ENCODE measurements at regions not wholly inside any gene's neighbourhood (a gene's known extent, or its start where the extent isn't known, plus 50 kb on each side); places are given as distances from the start of the nearest gene placed in this dataset.
A peak's percentile ranks its signal among the peaks of the same experiment; 100 is the strongest.

DNA sequence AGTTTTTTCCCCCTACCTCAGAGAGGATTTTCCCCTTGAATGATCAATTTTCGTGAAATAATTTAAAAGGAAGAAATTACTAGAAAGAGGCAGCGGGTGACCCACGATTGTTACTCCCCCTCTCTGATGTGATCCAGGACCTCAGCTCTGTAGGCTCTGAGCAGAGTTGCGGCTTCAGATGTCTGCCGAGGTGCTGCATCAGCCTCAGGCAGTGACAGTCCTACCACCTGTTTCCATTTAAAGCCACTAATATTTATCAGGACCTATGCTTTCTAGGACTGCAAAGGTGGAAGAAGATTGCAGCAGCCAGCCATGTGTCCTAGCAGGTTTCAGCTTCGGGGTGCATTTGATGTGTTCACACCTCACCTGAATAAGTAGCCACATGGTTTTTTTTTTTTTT, 294.8 kb upstream of the C2CD4B start:
- no peak overlapping the region for H3K27ac ChIP-seq (ENCODE audit: low read length)
- no peaks in the 10 kb centered on the region for H3K27me3 ChIP-seq (ENCODE audit: low read depth, low read length)
- H3K36me3 ChIP-seq (ENCODE audit: control insufficient read depth in 1 of 2, insufficient read depth in 2 of 2, low read length in 2 of 2), result no peaks in the 10 kb centered on the region
- H3K9me3 ChIP-seq (ENCODE audit: control insufficient read depth in 1 of 2, low read length in 2 of 2), result no peaks in the 10 kb centered on the region
- peaks cover 0 to 4% of the 10 kb centered on the region in 2 donors for H3K4me1 ChIP-seq (ENCODE audit: control insufficient read depth in 1 of 2, insufficient read depth in 2 of 2, low read length in 2 of 2)
- H3K4me3 ChIP-seq (ENCODE audit: low read depth in 1 of 2, low read length in 2 of 2), result no peak overlapping the region

DNA sequence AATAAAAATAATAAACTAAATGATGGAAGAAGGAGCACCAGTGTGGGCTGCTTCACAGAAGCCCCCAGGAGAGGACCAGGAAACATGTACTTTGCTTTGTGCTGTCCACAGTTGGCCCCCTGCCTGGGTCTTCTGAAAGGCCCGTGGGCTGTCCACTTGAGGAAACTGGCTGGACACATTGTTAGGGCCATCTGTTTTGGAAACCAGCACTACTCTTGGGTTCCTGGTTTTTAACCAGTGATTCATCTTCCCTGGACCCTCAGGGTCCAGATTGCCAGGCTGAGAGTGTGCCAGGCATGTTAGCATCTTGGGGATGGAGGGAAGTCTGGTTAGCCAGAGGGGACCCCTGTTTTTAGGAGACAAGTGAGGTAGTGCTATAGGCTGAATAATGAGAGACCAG, 297.2 kb upstream of the C2CD4B start:
- no peaks in the 10 kb centered on the region for H3K9me3 ChIP-seq (ENCODE audit: control insufficient read depth in 1 of 2, low read length in 2 of 2)
- no peaks in the 10 kb centered on the region for H3K36me3 ChIP-seq (ENCODE audit: control insufficient read depth in 1 of 2, insufficient read depth in 2 of 2, low read length in 2 of 2)
- no peak overlapping the region for H3K27ac ChIP-seq (ENCODE audit: low read length)
- no peaks in the 10 kb centered on the region for H3K27me3 ChIP-seq (ENCODE audit: low read depth, low read length)
- H3K4me3 ChIP-seq (ENCODE audit: low read depth in 1 of 2, low read length in 2 of 2), result no peak overlapping the region
- H3K4me1 ChIP-seq (ENCODE audit: control insufficient read depth in 1 of 2, insufficient read depth in 2 of 2, low read length in 2 of 2), result no peaks in the 10 kb centered on the region

DNA sequence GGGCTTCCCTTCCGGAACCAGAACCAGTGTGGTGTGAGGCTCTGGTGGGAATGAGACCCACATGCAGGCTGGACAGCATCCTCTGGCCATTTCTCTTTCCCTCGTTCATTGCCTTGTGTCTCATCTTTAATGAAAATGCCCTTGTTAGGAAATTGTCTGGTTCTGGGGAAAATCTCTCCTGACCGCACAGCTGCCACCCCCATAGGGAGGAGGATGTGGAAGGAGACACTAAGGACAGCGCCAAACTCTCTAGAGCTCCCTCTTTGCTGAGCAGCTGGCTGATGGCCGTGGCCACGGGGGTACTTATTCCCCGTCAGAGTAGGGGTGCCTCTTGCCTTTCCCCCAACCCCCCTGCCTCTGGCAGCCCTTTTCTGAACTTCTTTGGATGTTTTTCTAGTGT, 297.6 kb upstream of the C2CD4B start:
- no peaks in the 10 kb centered on the region for H3K4me1 ChIP-seq (ENCODE audit: control insufficient read depth in 1 of 2, insufficient read depth in 2 of 2, low read length in 2 of 2)
- H3K36me3 ChIP-seq (ENCODE audit: control insufficient read depth in 1 of 2, insufficient read depth in 2 of 2, low read length in 2 of 2), result no peaks in the 10 kb centered on the region
- no peak overlapping the region for H3K27ac ChIP-seq (ENCODE audit: low read length)
- no peaks in the 10 kb centered on the region for H3K9me3 ChIP-seq (ENCODE audit: control insufficient read depth in 1 of 2, low read length in 2 of 2)
- no peak overlapping the region for H3K4me3 ChIP-seq (ENCODE audit: low read depth in 1 of 2, low read length in 2 of 2)
- H3K27me3 ChIP-seq (ENCODE audit: low read depth, low read length), result no peaks in the 10 kb centered on the region

DNA sequence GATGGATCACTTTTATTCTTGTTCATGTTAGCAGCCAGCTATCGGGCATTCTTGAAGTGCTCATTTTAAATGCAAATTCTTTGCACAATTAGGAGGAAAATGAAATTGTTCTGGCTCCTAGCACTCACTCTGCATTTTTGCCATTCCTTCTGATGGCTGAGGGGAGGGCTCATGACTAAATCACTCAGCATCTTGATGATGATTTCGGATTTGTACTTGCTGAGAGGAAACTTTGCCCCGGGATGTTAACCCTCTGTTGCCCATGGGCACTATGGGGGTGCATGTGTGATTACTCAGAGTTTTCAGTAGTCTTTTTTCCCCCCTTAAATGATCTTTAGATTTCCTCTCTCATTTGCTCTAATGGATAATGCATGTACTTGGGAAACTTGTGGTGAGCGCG, 299.6 kb upstream of the C2CD4B start:
- no peaks in the 10 kb centered on the region for H3K9me3 ChIP-seq (ENCODE audit: control insufficient read depth in 1 of 2, low read length in 2 of 2)
- no peaks in the 10 kb centered on the region for H3K36me3 ChIP-seq (ENCODE audit: control insufficient read depth in 1 of 2, insufficient read depth in 2 of 2, low read length in 2 of 2)
- no peaks in the 10 kb centered on the region for H3K27me3 ChIP-seq (ENCODE audit: low read depth, low read length)
- no peak overlapping the region for H3K27ac ChIP-seq (ENCODE audit: low read length)
- H3K4me1 ChIP-seq (ENCODE audit: control insufficient read depth in 1 of 2, insufficient read depth in 2 of 2, low read length in 2 of 2), result peaks cover 0 to 3% of the 10 kb centered on the region in 2 donors
- no peak overlapping the region for H3K4me3 ChIP-seq (ENCODE audit: low read depth in 1 of 2, low read length in 2 of 2)

DNA sequence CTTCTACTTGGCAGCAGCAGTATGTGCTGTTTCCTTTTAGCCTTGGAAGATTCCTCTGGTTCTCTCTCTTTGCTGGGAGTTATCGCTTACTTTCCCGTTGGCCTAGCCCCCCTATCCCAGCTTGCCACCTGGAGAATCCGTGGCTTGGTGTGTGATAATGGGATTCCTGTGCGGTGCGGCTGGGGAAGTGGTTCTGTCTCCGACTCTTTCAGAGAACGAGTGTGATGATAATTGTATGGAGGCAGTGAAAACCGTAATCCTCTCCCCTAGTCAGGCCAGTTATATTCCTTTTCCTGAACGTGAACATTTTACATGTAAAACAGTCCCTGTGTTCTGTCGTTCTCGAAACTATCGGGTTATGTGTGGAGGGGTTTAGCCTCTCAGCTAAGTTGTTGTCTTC, 300.1 kb upstream of the C2CD4B start:
- Histone ChIP-seq H3K9me3 (ENCODE audit: control insufficient read depth in 1 of 2, low read length in 2 of 2) (no peaks in the 10 kb centered on the region), H3K4me1 (ENCODE audit: control insufficient read depth in 1 of 2, insufficient read depth in 2 of 2, low read length in 2 of 2) (peaks cover 0 to 5% of the 10 kb centered on the region in 2 donors), H3K4me3 (ENCODE audit: low read depth in 1 of 2, low read length in 2 of 2) (no peak overlapping the region), H3K27me3 (ENCODE audit: low read depth, low read length) (no peaks in the 10 kb centered on the region), H3K27ac (ENCODE audit: low read length) (no peak overlapping the region), H3K36me3 (ENCODE audit: control insufficient read depth in 1 of 2, insufficient read depth in 2 of 2, low read length in 2 of 2) (no peaks in the 10 kb centered on the region)

DNA sequence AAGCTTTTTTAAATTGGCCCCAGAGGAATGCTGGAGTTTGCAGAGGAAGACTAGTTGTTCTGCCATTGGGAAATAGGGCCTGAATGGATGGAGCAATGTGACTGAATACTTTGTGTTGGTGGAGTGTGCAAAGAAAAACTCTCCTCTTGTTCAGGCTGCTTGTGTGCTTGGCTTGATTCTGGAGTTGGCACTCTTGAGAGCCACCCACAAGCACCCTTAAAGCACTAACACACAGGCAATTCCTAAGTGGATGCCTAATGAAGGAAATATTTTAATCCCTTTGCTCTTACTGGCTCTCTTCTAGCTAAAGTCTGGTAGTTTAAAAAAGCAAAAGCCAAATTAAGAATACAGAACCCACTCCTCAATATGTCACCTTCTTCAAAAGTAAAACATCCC, 304.4 kb upstream of the C2CD4B start:
- H3K9me3 ChIP-seq (ENCODE audit: control insufficient read depth in 1 of 2, low read length in 2 of 2), result no peaks in the 10 kb centered on the region
- H3K27ac ChIP-seq (ENCODE audit: low read length), result peak overlapping the region; percentile 41
- peaks cover 0 to 10% of the 10 kb centered on the region in 2 donors for H3K4me1 ChIP-seq (ENCODE audit: control insufficient read depth in 1 of 2, insufficient read depth in 2 of 2, low read length in 2 of 2)
- no peaks in the 10 kb centered on the region for H3K27me3 ChIP-seq (ENCODE audit: low read depth, low read length)
- H3K4me3 ChIP-seq (ENCODE audit: low read depth in 1 of 2, low read length in 2 of 2), result no peak overlapping the region
- H3K36me3 ChIP-seq (ENCODE audit: control insufficient read depth in 1 of 2, insufficient read depth in 2 of 2, low read length in 2 of 2), result no peaks in the 10 kb centered on the region

DNA sequence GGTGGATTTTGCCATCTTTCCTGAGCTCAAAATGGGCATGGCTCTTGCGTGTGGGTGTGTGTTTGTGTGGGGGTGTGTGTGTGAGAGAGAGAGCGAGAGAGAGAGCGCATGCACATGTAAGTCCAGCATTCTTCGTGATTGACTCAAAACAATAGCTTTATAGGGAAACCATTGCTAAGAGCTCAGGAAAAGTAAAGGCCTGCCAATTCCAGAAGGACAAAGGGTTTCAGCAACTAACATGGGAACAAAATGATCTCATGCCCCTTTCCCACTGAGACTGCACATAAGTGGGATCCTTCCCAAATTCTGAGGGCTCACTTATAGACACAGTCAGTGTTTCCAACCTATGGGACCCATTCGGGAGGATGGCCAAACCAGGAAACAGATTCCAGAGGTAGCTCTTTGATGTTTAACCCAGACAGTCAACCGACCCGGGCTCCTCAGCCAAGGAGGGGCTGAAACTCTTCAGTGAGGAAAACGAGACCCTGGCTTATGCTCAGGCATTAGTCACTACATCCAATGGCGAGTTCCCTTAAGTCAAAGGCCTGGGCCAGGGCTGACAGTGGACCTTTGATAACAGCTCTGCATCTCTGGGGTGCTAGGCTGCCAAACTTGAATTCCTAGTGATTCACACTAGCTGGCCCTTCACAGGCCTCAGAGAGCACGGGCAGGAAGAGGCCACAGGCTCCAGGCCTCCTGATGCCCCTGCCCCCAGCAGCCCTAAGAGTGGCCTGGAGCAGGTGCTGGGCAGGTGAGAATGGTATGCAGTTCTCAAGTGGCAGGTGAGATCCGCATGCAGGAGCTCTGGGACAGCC, 305.0 kb upstream of the C2CD4B start:
- Histone ChIP-seq H3K4me3 (ENCODE audit: low read depth in 1 of 2, low read length in 2 of 2) (no peak overlapping the region), H3K9me3 (ENCODE audit: control insufficient read depth in 1 of 2, low read length in 2 of 2) (no peaks in the 10 kb centered on the region), H3K27ac (ENCODE audit: low read length) (peak overlapping the region; percentile 41), H3K36me3 (ENCODE audit: control insufficient read depth in 1 of 2, insufficient read depth in 2 of 2, low read length in 2 of 2) (no peaks in the 10 kb centered on the region), H3K4me1 (ENCODE audit: control insufficient read depth in 1 of 2, insufficient read depth in 2 of 2, low read length in 2 of 2) (peaks cover 0 to 10% of the 10 kb centered on the region in 2 donors), H3K27me3 (ENCODE audit: low read depth, low read length) (no peaks in the 10 kb centered on the region)

DNA sequence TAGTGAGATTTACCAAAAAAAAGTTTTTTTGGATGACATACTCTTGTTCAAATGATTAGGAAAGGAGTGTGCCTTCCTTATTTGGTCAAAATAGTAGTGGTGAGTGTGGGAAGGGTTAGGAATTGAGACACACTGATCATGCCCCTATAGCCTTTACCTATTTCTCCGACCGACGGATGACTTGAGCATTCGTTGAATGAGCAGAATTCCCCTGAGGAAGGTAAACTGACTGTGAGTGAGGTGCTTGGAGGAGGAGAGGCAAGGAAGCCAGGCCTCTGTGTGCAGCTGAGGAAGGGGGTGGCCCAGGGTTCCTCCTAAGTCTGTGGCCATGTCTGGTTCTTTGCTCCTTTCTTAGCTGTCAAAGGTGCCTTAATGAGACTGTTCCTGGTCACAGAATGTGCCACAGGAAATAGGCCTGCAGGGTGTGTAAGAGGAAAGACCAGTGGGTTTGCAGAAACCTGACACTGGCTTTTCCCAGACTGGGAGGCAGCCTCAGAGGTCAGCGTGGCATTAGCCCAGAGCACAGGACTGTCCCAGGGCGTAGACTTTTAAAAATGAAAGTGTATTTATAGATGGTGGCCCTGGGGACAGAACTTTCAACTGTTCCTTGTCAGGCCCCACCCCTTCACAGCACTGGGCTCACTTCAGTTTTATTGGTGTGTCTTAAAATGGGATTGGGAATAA, 307.7 kb upstream of the C2CD4B start:
- H3K9me3 ChIP-seq (ENCODE audit: control insufficient read depth in 1 of 2, low read length in 2 of 2), result no peaks in the 10 kb centered on the region
- peaks cover 0 to 23% of the 10 kb centered on the region in 2 donors for H3K4me1 ChIP-seq (ENCODE audit: control insufficient read depth in 1 of 2, insufficient read depth in 2 of 2, low read length in 2 of 2)
- H3K27me3 ChIP-seq (ENCODE audit: low read depth, low read length), result no peaks in the 10 kb centered on the region
- H3K27ac ChIP-seq (ENCODE audit: low read length), result no peak overlapping the region
- H3K36me3 ChIP-seq (ENCODE audit: control insufficient read depth in 1 of 2, insufficient read depth in 2 of 2, low read length in 2 of 2), result no peaks in the 10 kb centered on the region
- H3K4me3 ChIP-seq (ENCODE audit: low read depth in 1 of 2, low read length in 2 of 2), result no peak overlapping the region

DNA sequence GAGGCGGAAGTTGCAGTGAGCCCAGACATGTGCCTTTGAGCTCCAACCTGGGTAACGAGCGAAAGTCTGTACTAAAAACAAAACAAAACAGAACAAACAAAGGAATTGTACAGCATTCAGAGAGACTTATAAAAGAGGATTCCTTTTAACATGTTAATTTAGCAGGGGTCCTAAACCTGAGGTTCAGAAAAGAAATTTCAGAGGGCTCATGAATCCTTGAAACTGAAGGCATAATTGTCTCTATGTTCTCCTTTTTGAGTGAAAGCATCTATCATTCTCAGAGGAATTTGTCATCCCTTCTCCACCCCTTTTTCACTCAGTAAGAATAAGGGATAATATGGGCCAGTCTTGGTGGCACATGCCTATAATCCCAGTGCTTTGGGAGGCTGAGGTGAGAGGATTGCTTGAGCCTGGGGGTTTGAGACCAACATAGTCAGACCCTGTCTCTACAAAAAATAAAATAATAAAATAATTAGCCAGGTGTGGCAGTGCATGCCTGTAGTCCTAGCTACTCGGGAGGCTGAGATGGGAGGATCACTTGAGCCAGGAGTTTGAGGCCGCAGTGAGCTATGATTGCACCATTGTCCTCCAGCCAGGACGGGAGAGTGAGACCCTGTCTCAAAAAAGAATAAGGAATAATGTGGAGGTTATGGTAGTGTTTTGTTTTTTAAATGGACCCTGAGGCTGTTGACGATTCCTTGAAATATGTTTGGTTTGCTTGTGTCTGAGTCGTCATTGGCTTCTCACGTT, 309.1 kb upstream of the C2CD4B start:
- Histone ChIP-seq H3K36me3 (ENCODE audit: control insufficient read depth in 1 of 2, insufficient read depth in 2 of 2, low read length in 2 of 2) (no peaks in the 10 kb centered on the region), H3K27me3 (ENCODE audit: low read depth, low read length) (no peaks in the 10 kb centered on the region), H3K4me1 (ENCODE audit: control insufficient read depth in 1 of 2, insufficient read depth in 2 of 2, low read length in 2 of 2) (peaks cover 0 to 23% of the 10 kb centered on the region in 2 donors), H3K9me3 (ENCODE audit: control insufficient read depth in 1 of 2, low read length in 2 of 2) (no peaks in the 10 kb centered on the region), H3K27ac (ENCODE audit: low read length) (no peak overlapping the region), H3K4me3 (ENCODE audit: low read depth in 1 of 2, low read length in 2 of 2) (no peak overlapping the region)

DNA sequence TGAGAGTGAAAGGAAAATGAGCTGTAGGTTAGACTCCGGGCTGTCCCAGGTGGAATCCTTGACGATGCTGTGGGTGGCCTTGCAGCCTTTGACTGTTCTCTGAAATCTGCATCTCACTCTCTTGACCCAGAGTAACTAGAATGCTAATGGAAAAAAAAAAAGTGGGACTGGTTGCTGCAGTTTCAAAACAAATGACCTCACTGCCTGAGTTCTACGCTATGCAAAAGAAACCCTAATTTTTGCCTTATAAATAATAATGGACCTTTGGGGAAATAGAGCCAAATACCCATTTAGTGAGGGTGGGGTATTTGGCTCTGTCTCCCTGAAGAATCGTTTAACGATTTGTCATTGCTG, 309.7 kb upstream of the C2CD4B start:
- Histone ChIP-seq H3K27ac (ENCODE audit: low read length) (no peak overlapping the region), H3K27me3 (ENCODE audit: low read depth, low read length) (no peaks in the 10 kb centered on the region), H3K4me1 (ENCODE audit: control insufficient read depth in 1 of 2, insufficient read depth in 2 of 2, low read length in 2 of 2) (peaks cover 0 to 20% of the 10 kb centered on the region in 2 donors), H3K9me3 (ENCODE audit: control insufficient read depth in 1 of 2, low read length in 2 of 2) (no peaks in the 10 kb centered on the region), H3K36me3 (ENCODE audit: control insufficient read depth in 1 of 2, insufficient read depth in 2 of 2, low read length in 2 of 2) (no peaks in the 10 kb centered on the region), H3K4me3 (ENCODE audit: low read depth in 1 of 2, low read length in 2 of 2) (no peak overlapping the region)

DNA sequence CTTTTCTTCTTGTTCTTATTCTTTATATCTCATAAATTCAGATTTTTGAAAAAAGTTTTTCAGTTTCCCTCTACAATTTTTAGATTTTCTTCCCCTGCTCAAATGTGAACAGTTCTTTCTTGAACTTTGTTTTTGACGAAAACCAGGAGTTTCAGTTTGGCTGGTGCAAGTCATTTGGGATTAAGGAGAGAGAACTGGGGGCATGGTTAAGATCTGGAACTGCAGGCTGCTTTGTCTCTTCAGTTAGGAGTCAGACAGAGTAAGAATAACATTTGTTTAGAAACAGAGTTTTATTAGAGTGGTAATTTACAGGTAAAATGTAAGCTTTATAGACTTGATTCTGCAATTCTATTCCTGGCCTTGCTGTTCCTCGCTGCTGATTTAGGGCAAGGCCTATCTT, 310.5 kb upstream of the C2CD4B start:
- no peaks in the 10 kb centered on the region for H3K9me3 ChIP-seq (ENCODE audit: control insufficient read depth in 1 of 2, low read length in 2 of 2)
- no peak overlapping the region for H3K27ac ChIP-seq (ENCODE audit: low read length)
- peaks cover 0 to 14% of the 10 kb centered on the region in 2 donors for H3K4me1 ChIP-seq (ENCODE audit: control insufficient read depth in 1 of 2, insufficient read depth in 2 of 2, low read length in 2 of 2)
- no peak overlapping the region for H3K4me3 ChIP-seq (ENCODE audit: low read depth in 1 of 2, low read length in 2 of 2)
- no peaks in the 10 kb centered on the region for H3K27me3 ChIP-seq (ENCODE audit: low read depth, low read length)
- H3K36me3 ChIP-seq (ENCODE audit: control insufficient read depth in 1 of 2, insufficient read depth in 2 of 2, low read length in 2 of 2), result no peaks in the 10 kb centered on the region

Data from muscle layer of duodenum (tissue), 2 donors.